ENCODE measurements at regions not wholly inside any gene's neighbourhood (a gene's known extent, or its start where the extent isn't known, plus 50 kb on each side); places are given as distances from the start of the nearest gene placed in this dataset.

GRCh38 chr1:81512252-81513003 lies 288.3 kb upstream of the ADGRL2 start:
- TF ChIP-seq CTCF (IDR thresholded peaks at IDR 0.05; ENCODE audit: insufficient read depth, low read length) (no peak), POLR2AphosphoS5 (IDR thresholded peaks at IDR 0.05; ENCODE audit: low read depth) (no peak), GABPA (IDR thresholded peaks at IDR 0.05; ENCODE audit: low read depth) (no peak)
